Renal pelvis (tissue), 1 donor: ENCODE measurements at regions not wholly inside any gene's neighbourhood (a gene's known extent, or its start where the extent isn't known, plus 50 kb on each side); places are given as distances from the start of the nearest gene placed in this dataset.

Experiments used
- DNase-seq: peaks from one replicate; pipeline ENCODE4 v3.0.0-alpha.2; 2013

DNA sequence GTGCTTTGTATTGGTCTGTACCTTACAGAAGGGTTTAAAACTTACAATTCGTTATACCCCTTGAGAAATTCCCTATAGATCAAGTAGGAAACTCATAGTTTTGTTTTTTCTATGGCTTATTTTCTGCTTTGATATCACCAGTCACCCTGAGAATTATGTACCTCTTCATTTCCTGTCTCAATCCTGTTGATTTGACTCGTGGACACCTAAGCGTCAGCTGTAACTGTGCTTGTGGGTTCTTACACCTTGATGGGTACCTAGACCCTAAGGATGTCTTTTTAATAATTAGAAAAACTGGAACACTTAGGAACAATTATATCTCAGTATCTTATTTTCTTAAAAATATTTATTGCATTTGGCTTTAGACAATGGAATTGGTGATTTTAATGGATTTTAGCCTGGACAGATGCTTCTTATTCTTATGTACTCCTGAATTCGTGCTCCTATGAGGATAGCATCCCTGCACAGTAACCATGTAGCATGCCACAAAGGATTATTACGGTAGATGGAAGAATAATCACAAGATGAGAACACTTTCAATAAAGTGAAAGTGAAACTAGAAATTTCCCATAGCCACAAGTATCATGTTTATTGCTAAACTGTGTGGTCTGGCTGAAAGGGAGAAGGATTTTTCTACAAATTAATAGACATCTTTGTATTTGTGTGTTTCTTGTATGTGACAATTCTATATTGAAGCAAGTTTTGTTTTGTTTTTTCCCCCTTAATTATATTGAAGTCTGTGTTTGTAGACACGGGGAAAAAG, 1920.3 kb upstream of the WWC1 start:
- no peak for DNase-seq

DNA sequence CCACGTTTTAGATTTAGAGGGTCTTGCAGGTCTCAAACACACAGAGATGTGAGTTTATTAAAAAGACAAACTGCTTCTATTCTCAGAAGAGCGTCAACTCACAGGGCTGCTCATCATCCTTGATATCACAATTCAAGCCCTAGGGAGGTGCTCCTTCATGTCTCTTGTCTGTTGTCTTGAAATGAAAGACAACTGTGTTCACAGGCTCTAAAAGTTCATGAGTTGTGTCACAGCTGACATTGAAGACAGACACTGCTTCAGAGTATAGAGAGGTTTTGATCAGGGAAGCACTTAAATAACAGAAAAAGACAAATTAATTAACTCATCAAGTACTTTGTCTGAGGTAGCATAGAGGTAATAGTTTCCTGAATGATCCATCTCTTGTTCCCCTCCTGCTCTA, 1917.6 kb upstream of the WWC1 start:
- DNase-seq, result no peak

DNA sequence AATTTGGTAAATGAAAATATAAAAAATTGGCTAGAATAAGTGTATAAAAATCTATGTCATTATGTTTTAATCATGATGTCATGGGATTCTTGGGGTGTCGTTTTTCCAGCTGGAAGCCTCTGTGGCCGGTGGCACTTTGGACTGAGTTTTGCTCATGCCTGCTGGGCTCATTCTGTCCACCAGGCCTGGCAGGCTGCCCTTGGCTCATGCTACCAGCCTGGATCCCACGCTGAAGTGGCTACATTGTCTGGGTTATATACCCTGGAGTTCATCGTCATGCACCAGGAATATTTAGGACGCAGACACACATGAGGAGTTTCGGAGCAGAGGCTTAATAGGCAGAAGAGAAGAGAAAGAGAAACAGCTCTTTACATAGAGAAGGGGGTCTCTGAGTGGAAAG, 1913.7 kb upstream of the WWC1 start:
- no peak for DNase-seq

DNA sequence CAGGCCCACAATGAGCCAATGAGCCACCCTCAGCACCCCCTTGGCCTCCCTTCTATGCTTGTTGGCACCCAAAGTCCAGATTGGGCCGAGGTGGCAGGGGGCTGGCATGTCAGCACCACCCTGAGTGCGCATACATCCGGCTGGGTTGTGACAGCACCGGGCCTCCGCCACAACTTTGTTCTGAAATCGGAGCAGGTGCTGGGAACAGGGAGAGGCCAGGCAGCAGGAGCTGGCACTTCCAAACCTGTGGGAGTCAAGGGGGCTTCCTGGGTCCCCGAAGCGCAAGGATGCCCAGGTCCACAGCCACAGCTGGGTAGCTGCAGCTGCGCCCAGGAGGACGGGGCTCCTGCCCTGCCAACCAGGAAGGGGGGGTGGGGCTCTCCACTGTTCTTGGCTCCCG, 1911.9 kb upstream of the WWC1 start:
- no peak for DNase-seq

DNA sequence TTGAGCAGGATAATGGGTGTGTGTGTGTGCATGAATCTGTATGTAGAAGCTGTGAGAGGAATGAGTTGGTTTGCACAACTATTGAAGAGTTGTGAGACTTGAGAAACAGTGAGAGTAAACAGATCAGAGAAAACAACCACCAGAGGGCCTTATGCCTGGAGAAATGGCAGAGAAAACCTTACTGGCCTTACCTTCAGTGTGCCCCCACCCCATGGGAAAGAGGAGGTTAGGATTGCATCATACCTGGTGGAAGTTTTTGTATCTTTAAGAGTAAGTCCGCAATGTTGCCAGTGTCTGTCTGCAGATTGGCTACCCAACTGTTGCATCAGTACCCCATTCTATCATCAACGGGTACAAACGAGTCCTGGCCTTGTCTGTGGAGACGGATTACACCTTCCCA, 1909.4 kb upstream of the WWC1 start:
- DNase-seq, result no peak

DNA sequence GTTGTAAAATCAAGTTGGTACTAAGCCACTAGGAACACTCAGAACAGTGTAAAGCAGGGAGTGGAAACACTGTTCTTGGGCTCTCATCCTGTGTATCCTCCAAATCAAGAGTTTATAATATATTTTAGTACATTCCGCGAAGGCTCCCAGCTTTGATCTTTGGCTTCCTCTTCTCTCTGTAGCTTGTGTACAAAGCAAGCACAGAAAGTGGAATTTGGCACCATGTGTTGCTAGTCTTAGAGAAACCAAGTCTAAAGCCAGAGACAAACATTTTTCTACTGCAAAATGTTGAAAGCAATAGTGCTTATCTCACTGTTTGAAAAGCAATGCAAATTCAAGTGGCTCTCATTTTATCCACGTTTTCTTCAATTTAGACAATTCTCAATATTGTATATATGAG, 1893.3 kb upstream of the WWC1 start:
- no peak for DNase-seq

DNA sequence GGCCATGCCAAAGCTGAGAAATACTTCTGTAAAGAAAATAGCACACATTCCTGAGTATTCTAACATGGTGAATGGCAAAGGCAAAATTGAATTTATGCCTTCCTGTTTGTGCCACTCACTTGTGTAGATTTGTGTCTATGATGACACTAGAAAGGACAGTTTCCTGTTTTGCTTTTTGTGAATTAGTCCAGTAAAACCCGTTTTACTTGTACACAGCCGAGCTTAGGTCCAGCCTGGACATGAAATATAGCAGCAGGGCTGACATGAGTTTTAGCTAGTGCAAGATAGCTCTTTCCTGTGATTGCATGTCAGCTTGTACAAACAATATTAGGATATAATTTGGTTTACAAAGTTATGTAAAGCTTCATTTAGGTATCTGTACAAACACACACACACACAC, 1891.7 kb upstream of the WWC1 start:
- no peak for DNase-seq

DNA sequence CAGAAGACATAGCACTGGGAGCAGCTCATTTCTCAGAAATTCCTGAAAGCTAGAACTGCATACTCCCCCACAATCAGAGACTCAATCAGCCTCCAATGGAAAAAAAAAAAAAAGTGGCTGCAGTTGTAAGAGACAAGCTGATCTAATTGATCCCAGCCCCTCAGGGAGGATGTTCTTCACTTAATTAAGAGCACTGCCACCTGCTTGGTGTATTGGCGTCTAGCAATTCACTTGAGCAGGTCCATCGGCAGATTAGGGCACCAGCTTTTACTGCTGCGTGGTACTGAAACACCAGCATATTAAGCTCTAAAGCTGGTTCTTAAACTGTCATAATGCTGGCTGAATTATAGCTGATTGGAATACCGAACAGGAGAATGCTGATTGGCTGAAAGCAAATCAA, 1890.1 kb upstream of the WWC1 start:
- DNase-seq, result no peak

DNA sequence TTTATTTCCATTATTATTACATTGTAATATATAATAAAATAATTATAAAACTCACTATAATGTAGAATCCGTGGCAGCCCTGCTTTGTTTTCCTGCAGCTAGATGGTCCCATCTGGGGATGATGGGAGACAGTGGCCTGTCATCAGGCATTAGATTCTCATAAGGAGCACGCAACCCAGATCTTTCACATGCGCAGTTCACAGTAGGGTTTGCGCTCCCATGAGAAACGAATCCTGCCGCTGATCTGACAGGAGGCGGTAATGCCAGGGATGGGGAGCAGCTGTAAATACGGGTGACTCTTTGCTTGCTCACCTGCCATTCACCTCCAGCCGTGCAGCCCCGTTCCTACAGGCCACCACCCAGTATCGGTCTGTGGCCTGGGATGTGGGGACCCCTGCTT, 1879.3 kb upstream of the WWC1 start:
- no peak for DNase-seq

DNA sequence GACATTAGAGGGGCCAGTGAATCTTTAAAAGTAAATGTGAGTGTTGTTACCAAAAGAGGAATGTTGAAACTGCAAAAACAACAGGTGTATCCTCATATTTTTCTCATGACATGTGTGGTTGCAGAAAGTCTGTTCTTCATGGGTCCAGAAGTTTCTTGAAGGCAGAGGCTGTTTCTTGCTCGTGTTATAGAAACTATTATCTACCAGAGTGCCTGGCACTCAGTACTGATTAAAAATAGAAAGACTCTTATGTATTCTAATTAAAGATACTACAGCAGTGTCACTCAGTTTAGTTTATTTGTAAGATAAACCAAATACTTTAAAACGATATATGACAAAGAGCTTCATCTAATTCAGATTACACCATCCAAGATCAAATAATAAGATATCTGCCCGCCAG, 1864.2 kb upstream of the WWC1 start:
- no peak for DNase-seq

DNA sequence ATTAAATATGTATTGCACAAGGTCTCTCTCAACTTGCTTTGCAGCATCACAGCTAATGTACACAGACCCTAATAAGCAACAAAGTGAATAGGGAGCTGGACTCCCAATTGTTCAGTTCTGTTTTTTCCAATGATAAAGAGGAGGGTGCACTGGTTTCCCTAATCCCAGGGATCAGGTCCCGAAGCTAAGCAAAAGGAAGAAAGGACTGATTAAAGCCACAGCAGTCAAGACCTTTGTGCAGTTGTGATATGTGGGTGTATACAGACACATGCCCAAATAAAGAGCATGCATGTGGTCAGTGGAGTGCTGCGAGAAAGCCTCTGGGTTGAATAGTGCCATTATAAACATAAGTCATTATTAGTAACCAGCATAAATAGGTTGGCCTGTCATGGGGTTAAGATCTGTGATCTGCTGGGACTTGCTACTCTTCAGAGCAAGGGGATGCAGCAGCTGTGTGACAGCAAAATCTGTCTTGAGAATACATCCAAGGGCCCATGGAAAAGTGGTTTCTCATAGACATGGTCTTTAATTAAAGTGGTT, 1863.1 kb upstream of the WWC1 start:
- DNase-seq, result no peak

DNA sequence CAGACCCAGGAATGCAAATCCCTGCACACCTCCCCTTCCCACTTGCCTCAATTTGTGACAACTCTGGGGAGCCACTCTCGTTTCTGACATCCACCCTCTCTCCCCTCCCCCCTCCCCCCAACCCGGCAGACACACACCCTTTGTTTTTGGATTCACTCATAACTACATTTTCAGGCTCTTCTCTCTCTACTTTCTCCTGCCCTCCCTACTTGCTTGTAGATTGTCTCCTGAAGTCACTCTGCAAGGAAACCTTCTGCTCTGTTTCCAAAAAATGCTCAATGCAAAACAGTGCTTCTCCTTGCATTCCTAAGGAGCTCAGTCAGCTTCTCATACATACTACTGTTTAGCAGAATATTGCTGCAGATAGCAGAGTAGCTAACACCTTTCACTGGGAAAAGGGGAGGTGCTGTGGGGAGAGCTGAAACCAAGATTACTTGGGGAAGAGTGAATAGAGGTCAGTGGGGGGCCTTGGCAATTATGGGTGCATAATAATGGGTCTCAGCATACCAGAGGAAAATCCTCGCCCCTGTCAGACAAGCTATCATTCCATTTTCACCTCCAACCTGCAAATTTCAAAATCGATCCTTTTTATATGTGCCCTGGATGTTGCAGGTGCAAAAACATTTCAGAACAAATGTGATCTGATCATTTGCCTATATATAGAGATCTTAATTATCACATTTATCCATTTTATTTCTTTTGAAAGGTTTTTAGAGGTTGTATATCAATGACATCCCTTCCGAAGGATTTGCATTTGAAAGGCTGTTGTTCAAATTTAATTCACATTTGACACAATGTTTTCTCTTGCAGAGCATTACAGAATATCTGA, 1860.7 kb upstream of the WWC1 start:
- no peak for DNase-seq

DNA sequence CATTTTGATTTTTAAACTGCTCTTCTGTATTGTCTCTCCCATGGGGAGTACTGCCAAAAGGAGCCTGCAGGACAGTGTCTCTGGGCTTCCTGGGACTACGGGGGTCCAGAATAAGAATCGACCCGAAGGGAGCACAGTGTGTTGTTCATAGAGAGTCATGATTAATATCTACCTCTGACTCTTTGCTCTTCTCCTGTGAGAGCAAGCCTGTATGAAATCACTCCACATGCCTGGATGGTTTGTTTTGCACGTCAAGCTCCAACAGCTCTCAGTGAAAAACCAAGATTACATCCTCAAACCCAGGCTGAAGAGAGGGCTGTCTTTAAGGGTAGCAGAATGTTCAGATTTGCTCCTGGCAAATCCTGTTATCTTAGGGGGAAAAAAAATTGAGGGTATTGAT, 1860.0 kb upstream of the WWC1 start:
- no peak for DNase-seq

DNA sequence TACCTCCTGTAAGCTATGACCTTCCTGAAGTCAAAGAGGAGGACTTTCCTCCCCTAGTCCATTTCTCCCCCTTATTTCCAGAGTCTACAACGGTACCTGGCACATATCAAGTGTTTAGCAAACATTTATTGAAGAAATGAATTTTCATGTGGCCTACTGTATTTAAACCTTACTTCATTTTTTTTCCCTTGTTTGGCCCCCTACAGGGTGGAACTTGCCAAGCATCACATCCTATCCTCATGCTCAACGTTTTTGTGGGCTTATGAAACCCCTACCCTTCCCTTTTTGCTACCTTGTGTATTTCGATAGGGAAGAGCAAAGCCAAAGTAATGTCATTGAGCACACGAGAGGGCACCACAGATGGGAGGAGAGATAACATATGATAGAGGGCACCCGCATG, 1857.8 kb upstream of the WWC1 start:
- DNase-seq, result no peak

DNA sequence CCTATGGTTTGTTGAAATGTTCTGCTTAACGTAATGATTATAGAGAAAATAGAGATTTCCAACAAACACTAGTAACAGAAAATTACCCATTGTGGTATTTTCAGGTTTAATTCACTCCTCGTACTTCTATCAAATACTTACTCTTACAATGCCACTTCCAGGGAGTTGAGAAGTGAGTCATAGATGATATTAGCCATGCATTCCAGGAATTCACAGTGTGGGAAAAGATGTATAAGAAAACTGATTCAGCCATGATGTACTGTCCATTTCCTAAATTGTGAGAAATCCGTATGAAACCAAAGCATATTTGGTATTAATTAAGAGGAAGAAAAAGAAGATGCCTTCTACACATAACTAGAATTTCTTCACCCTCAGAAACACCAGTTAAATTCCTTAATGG, 1854.6 kb upstream of the WWC1 start:
- DNase-seq, result no peak

DNA sequence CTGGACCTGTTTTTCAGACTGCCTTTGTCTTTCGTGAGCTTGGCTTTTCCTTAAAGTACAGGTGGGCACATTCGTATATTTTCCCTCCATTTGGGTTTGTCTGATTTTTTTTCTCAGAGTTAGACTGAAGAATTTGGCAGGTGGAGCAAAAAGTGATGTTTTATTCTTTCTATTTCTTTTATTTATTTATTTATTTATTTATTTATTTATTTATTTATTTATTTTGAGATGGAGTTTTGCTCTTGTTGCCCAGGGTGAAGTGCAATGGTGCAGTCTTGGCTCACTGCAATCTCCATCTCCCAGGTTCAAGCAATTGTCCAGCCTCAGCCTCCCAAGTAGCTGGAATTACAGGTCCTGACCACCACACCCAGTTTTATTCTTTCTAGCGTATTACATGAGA, 1805.1 kb upstream of the WWC1 start:
- DNase-seq, result no peak

DNA sequence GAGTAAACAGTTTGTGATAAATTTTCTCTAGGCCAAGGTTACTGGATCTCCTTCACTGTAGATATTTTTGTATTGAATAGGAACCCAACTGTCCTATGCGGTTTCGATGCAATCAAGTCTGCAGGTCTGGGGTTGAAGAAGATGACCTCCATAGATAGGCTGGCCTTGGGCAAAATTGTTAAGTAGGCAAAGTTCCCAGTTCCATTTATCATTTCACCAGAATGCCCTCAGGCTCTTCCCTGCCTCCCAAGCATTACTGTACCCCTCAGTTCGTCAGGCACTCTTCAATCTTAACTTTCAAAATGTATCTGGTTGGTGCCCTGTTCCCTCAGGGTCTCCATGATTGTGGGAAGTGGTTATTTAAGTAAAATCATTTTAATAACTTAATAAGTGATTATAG, 1802.9 kb upstream of the WWC1 start:
- DNase-seq, result no peak

DNA sequence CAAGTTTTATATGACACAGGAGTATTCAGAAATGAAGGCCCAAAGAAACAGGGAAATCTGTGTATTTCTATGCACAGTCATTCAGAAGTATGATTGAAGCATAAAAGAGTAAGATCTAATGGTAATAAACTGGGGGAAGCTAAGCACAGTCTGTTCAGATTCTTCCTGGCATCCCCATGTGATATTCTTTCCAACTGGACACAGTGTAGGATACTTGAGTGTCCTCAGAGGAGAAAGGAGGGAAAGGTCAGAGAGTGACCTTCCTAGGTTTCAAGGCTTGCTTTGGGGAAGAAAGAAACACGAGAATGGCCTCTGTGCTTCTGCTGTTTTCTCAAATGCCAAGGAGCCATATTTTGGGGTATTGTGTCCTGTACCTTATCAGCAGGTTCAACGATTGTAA, 1798.4 kb upstream of the WWC1 start:
- no peak for DNase-seq

DNA sequence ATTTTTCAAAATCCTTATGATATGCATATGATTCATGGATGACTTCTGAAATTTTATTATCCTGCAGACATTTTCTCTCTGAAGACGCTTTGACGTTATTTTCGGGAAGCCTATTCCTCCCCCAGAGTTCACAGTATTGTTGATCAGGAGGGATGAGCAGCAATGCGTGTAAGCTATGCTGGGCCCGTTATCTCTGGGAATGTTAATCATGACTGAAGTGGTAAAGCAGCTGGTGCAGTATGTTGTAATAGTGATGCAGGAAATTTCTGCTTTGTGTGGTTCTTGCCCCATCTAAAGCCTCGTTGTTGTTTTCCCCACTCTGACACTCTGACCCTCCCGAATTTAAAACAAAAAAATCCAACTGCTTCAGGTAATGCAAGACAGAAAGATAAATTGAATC, 1797.8 kb upstream of the WWC1 start:
- DNase-seq, result no peak

DNA sequence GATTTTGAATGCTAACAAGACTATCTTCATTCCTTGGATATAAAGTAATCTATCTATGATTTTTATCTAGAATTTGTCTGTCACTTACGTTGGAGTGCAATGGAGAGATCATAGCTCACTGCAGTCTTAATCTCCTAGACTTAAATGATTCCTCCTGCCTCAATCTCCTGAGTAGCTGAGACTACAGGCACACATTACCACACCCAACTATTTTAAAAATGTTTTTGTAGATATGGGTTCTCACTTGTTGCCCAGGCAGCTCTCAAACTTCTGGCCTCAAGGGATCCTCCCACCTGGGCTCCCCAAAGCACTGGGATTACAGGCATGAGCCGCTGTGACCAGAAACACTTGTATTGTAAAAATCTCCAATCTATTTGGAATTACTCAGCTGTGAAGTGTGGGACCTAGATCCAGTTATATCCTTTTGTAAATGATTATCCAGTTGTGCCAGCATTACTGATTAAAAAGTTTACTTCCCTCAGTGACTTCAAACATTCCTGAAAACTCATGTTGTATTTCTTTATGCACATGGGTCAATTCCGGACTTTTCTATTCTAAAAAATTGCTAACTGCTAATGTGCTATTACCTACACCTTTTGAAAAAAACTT, 1793.8 kb upstream of the WWC1 start:
- DNase-seq, result peak; percentile 24

DNA sequence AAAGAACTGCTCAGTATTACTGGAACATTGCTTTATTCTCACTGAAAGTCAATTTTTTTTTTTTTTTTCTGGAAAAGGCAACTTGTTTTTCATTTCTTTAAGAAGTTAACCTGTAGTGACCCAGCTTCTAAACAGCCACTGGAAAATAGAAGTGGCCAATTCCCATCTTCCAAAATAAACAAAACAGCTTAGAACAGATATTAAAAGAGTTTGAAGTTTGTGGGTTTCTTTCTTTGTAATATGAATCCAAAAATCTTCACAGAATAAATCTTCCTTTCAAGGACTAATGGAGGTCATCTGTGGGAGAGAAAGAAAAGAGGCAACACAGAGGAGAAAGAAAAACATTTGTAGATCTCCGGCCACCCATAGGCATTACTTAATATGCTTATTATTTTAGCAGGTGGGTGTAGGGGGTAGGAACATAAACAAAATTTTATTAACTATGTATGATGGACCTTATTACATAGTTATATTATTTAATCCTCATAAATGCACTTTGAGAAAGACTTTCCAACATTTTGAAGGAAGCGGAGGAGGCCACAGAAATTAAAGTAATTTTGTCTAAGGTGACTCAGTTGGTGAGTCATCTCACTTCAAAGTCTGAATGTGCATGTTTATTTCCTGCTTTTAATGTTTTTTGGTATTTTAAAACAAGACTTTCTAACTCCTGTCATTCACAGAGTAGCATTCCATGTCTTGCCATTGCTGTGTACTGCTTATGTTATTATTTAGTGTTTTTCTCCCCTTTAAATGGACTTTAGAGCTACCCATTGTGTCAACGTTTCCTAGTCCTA, 1791.8 kb upstream of the WWC1 start:
- peak; percentile 51 for DNase-seq

DNA sequence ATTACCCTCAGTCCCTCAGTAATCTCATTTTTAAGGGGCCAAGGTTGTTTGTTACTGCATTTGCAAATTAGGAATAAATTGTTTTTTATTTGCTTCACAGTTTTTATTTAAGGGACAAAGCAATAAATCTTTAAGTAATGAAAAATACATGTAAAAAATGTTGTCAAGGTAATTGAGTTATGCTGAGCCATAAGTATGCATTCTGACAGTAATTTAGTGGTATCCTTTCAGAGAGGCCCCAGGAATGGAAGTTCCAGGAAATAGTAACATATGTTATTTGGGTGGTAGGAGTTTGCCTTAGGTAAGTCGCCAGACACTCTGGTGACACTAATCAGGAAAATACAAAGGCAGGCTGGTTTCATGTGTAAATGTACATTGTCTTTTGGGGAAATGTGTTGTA, 1787.9 kb upstream of the WWC1 start:
- DNase-seq, result no peak
